GM11168 (cell line): ENCODE measurements at regions not wholly inside any gene's neighbourhood (a gene's known extent, or its start where the extent isn't known, plus 50 kb on each side); places are given as distances from the start of the nearest gene placed in this dataset.
"Not testable (repeated sequence)": the region's sequence is repeated elsewhere in the genome, so short reads cannot be mapped to it uniquely, and the experiment has no call there.

Source experiments
- in situ Hi-C: fragments of 300-500 bp; cut with MboI; formaldehyde crosslinking; loops from one replicate; pipeline ENCODE4 v1.12.0; 2022; ENCODE audit warnings: low sequenced_read_pairs; ENCODE audit not compliant: unreplicated experiment

DNA sequence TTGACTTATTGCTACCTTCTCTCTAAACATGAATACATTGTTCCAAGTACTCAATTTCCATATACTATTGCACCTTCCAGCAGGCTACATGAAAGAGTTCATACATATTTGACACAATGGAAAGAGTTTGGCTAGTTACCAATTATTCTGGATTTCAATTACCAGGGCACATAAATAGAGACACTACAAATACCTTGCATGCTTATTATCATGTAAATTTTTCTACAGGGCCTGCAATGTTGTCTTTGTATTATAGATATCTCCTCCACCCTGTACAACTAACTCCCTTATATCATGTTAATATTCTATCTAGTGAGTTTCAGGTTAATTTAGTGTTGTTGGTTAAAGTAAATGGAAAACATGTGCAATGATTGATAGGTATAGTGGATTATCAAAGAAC, 540.7 kb upstream of the SLITRK5 start:
- in situ Hi-C loops: no loop called here

DNA sequence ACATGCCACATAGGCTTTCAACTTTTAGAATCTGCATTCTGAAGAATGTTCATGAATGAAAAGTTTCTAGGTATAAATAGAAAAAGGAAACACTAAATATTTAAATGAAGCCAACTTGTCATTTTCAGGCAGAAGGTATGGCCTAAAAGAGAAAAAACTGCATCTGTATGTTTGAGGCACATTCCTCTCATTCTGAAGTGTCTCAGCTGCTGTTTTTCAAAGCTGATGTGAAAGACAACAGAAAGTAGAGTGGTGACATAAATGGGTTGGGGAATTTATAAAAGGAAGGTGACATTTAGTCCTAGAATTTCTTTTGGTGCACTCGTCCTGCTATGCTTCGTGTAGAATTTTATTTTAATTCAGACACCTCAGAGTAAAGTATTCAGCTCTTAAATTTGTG, 539.6 kb upstream of the SLITRK5 start:
- in situ Hi-C loops: no loop called here

DNA sequence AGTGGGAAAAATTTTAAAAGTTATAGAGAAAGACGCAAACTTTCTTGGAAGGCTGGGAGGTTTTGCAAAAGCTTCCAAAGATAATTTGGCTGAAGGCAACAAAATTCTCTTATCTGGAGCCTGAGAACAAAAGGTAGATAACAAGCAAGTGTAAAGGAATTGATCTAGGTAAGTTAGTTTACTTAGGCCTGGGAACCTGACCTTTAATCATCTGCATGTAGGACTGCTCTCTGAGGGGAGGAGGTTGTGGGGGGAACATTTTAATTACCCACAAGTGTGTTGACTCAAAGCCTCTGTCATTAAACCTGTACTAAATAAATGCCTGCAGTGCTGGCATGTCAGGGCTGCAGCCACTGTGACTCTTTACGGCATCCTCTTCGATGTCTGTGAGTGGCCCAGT, 532.3 kb upstream of the SLITRK5 start:
- in situ Hi-C loops: no loop called here

- in situ Hi-C loops: no loop called here
These were observed 524.1 kb upstream of the SLITRK5 start for GRCh38 chr13:87147076-87147475.

- in situ Hi-C loops: no loop called here
These were observed 517.8 kb upstream of the SLITRK5 start for GRCh38 chr13:87153371-87153770.

- in situ Hi-C loops: no loop called here
These were observed 504.8 kb upstream of the SLITRK5 start for GRCh38 chr13:87166348-87166747.

GRCh38 chr13:87168390-87168789, 502.8 kb upstream of the SLITRK5 start:
- in situ Hi-C loops: no loop called here

DNA sequence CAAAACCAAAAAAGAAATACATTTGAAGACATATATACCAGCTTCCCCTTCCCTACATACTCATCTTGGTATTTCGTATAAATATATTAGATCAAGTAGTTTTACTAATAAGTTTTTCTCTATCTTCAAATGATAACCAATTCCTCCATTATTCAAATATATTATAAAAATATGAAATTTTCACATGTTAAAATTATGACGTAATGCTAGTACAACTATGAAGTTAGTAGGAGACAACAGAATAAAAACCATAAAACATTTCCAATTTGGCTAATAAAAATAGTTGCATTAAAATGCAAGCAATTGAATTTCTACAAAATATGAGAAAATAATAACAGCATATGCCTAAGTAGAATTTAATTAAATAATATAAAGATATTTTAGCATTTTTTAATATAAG, 501.8 kb upstream of the SLITRK5 start:
- in situ Hi-C loops: no loop called here

GRCh38 chr13:87172166-87172835, 498.9 kb upstream of the SLITRK5 start:
- in situ Hi-C loops: no loop called here

- in situ Hi-C loops: not testable (repeated sequence)
These were observed 486.0 kb upstream of the SLITRK5 start for GRCh38 chr13:87185138-87185537.

DNA sequence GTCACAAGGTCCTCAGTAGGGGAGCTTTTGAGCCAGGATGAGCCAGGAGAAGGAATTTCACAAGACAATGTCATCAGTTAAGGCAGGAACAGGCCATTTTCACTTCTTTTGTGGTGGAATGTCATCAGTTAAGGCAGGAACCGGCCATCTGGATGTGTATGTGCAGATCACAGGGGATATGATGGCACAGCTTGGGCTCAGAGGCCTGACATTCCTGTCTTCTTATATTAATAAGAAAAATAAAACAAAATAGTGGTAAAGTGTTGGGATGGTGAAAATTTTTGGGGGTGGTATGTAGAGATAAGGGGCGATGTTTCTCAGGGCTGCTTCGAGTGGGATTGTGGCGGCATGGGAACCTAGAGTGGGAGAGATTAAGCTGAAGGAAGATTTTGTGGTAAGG, 484.5 kb upstream of the SLITRK5 start:
- in situ Hi-C loops: not testable (repeated sequence)

- in situ Hi-C loops: not testable (repeated sequence)
These were observed 479.7 kb upstream of the SLITRK5 start for GRCh38 chr13:87191485-87191884.

GRCh38 chr13:87198371-87198770, 472.8 kb upstream of the SLITRK5 start:
- in situ Hi-C loops: no loop called here

DNA sequence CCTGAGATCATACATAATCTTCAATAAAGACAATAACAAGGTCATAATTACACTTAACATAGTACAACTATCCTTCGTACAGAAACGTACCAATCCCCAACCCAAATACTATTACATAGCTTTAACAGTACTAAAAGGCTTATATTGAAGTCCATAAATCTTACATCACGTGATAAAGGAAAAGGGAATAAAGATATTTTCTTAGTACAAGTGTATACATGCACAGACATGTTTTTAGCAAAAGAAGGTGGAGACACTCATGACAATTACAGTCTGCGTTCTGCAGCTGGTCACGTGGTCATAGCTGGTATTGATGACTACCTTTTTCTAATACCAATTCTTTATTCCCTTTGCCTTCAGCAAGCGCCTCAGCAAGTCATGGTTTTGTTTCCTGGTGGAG, 464.5 kb upstream of the SLITRK5 start:
- in situ Hi-C loops: no loop called here

DNA sequence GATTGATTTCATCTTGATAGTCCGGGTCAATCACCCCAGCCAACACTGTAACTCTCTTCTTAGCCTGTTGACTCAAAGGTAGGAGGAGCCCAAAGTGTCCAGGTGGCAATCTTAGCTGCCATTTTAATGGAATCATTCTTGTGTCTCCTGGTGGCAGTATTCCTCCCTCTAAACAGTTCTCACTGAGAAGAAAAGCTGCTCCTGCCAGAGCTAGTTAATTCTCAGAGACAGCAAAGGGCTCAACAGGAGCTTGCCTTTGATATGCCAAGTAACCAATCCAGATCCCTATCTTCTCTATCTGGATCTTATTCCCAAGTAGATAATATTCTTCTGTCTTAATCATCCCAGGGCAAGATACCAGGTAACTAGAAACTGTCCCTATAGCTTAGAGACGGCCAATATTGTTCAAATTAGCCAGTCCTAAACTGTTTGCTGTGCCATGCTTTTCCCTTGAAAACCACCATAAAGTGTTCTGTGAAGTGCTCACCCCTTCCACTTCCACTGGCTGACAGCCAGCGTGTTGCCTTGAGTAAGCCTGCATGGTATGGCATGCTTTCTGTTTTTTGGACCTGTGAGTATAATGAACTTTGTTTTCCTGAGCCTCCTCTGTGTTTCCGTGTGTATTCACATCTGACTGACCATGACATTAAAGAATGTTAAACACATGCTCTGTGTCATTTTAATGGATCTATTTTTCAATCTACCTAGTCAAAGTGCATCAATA, 463.7 kb upstream of the SLITRK5 start:
- in situ Hi-C loops: no loop called here

- in situ Hi-C loops: no loop called here
These were observed 462.5 kb upstream of the SLITRK5 start for GRCh38 chr13:87208636-87209035.

GRCh38 chr13:87234981-87235380, 436.2 kb upstream of the SLITRK5 start:
- in situ Hi-C loops: no loop called here

DNA sequence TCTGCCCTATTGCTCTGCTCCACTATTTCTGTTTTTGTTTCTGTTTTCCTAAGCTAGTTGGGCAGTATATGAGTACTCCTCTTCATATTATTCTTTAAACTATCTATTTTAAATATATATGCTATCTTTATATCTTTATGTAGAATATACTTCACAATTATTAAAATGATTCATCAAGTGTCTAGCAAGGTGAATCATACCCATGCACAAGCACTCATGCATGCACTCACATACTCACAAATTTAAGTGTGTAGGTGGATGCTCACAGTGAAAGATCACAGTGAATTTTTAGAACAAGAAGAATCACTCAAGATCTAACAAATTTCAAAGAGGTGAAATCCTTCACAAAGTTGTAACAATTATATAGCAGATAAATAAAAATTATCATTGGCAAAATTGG, 435.6 kb upstream of the SLITRK5 start:
- in situ Hi-C loops: no loop called here

GRCh38 chr13:87244256-87244890, 426.8 kb upstream of the SLITRK5 start:
- in situ Hi-C loops: no loop called here

- in situ Hi-C loops: loop anchor here (25.0 kb wide), 1 partner anchor 363 kb away; no protein-coding TSS in a partner anchor
These were observed 421.3 kb upstream of the SLITRK5 start for GRCh38 chr13:87249847-87250246.

DNA sequence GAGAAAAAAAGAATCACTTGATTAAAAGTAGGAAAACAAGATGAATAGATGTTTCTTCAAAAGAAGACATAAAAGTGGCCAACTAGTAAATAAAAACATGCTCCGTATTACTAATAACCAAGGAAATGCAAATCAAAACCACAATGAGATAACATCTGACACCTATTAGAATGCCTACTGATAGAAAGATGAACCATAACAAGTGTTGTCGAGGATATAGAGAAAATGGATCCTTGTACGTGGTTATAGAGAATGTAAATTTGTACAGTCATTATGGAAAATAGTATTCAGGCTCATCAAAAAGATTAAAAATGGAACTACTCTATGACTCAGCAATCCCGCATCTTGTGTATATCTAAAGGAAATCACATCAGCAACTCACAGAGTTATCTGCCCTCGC, 415.8 kb upstream of the SLITRK5 start:
- in situ Hi-C loops: loop anchor here (25.0 kb wide), 1 partner anchor 368 kb away; no protein-coding TSS in a partner anchor
